Skeletal muscle tissue (tissue), 3 donors: ENCODE measurements at regions not wholly inside any gene's neighbourhood (a gene's known extent, or its start where the extent isn't known, plus 50 kb on each side); places are given as distances from the start of the nearest gene placed in this dataset.

Experiments used
- H3K27ac ChIP-seq: one replicate; pipeline ENCODE4 v1.7.0; 2013; ENCODE audit warnings: mild to moderate bottlenecking, low read depth, low read length, inconsistent platforms
- H3K27me3 ChIP-seq, 3 donors: one replicate each; pipeline ENCODE4 v1.7.0; 2013; ENCODE audit warnings: low read length in 3 of 3; ENCODE audit not compliant: control insufficient read depth in 3 of 3, insufficient read depth in 3 of 3
- H3K36me3 ChIP-seq, 3 donors: one replicate each; pipeline ENCODE4 v1.7.0; 2013; ENCODE audit warnings: low read length in 3 of 3; ENCODE audit not compliant: control insufficient read depth in 3 of 3, insufficient read depth in 3 of 3
- H3K4me1 ChIP-seq, 3 donors: one replicate each; pipeline ENCODE4 v1.7.0; 2013; ENCODE audit warnings: low read length in 3 of 3, mild to moderate bottlenecking in 3 of 3; ENCODE audit not compliant: control insufficient read depth in 3 of 3, insufficient read depth in 3 of 3
- H3K4me3 ChIP-seq, 3 donors: one replicate each; pipeline ENCODE4 v1.7.0; 2013; ENCODE audit warnings: low read length in 3 of 3
- H3K9ac ChIP-seq, 3 donors: one replicate each; pipeline ENCODE4 v1.7.0; 2013; ENCODE audit warnings: low read length in 3 of 3, mild to moderate bottlenecking in 3 of 3, moderate library complexity in 2 of 3, low read depth in 1 of 3
- H3K9me3 ChIP-seq, 3 donors: one replicate each; pipeline ENCODE4 v1.7.0; 2013; ENCODE audit warnings: low read length in 3 of 3; ENCODE audit not compliant: control insufficient read depth in 3 of 3
- donor health status: Osteomylitis.

DNA sequence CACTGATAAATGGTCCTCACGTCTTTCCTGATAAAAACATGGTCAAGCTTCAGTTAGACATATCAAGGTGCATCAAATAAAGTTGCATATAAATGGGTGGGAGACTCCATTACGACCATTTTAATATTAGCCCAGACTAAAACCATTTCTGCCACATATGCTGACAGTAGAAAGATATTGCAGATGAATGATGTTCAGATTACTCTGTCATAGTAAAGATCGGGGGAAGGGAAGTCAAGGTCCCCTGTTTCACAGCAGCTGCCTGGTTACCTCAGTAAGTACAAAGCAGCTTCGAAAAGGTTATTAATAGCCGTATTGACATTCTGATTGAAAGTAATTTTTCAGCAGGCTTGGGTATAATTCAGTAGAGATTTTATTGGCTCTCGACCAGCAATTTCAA is 927.7 kb upstream of the CDH2 start:
- H3K4me1 ChIP-seq, result no peaks in the 10 kb centered on the region
- no peaks in the 10 kb centered on the region for H3K36me3 ChIP-seq
- H3K27ac ChIP-seq, result no peak overlapping the region
- H3K27me3 ChIP-seq, result no peaks in the 10 kb centered on the region
- no peaks in the 10 kb centered on the region for H3K9me3 ChIP-seq
- H3K4me3 ChIP-seq, result no peak overlapping the region
- no peak overlapping the region for H3K9ac ChIP-seq

DNA sequence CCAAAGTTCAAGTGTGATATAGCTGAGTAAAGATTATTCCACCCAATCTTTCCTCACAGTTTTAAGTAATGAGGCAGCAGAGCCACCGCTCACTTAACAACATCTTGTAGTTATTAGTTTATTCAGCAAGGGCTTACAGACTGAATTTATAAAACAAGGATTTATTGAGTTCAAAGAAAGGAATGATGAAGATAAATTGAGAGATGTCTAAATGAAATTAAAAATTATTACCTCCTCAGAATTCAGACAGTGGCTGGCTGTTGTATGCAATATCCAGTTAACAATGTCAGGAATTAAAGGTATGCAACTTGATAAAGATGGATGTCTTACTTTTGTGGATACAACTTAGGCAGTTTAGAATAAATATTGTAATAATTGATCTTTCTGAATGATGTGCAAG is 927.3 kb upstream of the CDH2 start:
- Histone ChIP-seq H3K9me3 (no peaks in the 10 kb centered on the region), H3K9ac (no peak overlapping the region)

DNA sequence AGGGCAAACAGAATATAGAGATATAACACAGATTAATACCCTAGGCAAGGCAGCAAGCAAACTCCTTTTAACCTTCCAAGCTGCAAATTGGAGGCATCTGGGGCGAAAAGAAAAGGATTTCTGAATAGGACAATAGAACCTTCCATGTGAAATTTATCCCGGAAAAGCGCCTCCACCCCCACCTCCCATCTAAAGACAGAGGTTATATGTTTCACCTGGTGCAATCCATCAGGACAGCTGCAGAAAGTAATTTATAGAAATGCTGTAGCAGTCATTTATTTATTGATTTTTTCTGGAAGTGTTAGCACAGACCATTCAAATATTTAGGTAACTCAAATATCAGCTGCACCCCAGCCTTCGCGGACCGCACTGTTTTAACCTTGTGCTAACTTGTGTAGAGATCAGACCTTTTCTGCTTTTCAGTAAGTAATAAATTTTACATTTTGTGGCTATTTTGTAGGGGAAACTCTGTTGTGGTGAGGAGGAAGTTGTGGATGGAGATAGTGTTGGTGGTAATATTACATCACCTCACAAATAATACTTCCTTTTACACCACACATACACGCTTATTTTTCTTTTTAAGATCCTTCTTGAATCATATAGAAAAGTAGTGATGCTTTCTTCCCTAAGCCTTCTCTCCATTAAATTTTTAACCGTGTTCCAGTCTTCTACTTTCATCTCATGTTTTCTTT is 919.3 kb upstream of the CDH2 start:
- Histone ChIP-seq H3K9ac (no peak overlapping the region), H3K36me3 (no peaks in the 10 kb centered on the region)

More for the DNA sequence above, 927.3 kb upstream of the CDH2 start:
- Histone ChIP-seq H3K36me3 (no peaks in the 10 kb centered on the region), H3K27me3 (no peaks in the 10 kb centered on the region), H3K27ac (no peak overlapping the region), H3K4me1 (no peaks in the 10 kb centered on the region), H3K4me3 (no peak overlapping the region)

DNA sequence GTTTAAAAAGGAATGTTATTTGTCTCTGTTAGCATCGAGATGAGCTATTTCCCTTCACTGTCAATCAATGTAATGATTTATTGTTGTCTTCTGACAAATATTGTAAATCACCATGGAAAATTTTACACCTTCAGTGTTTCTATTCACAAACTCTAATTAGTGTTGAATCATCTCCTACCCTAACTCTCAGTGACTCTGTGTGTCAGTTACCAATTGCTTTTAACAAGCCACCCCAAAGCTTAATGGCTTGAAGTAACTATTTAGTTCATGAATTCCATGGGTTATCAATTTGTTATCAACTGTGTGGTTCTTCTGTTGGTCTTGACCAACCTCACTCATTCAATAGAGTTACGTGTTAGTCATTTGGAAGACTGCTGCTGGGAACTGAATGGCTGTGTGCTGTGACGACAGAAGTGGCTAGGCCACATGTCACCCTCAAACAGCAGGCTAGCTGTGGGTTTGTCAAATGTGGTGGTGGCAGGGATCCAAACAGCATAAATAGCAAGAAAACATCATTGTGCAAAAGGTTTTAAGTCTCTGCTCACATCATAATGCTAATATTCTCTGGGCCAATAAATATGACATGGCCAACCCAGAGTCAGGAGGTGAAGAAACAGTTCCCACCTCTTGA is 910.8 kb upstream of the CDH2 start:
- Histone ChIP-seq H3K9me3 (no peaks in the 10 kb centered on the region), H3K9ac (no peak overlapping the region), H3K27me3 (no peaks in the 10 kb centered on the region), H3K27ac (no peak overlapping the region), H3K4me3 (no peak overlapping the region), H3K36me3 (no peaks in the 10 kb centered on the region), H3K4me1 (no peaks in the 10 kb centered on the region)

More for the DNA sequence above, 919.3 kb upstream of the CDH2 start:
- Histone ChIP-seq H3K9me3 (no peaks in the 10 kb centered on the region), H3K27me3 (no peaks in the 10 kb centered on the region), H3K4me1 (no peaks in the 10 kb centered on the region), H3K4me3 (no peak overlapping the region), H3K27ac (no peak overlapping the region)

DNA sequence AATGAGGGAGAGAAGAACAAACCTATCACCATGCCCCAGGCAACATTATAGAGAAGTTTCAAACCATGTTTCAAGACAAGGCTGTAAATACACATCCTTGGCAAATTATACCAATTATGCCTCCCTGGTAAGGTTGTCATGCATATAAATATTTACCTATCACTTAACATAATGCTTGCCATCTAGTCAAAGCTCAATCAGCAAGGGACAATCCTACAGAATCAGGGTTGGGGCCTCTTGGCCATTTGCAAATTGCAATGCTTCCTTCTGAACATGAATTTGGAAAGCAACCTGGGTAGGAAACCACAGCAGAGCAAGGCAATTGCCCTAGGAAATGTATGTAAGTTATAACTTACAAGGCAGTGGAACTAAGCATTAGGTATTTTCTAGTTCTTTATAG is 907.2 kb upstream of the CDH2 start:
- no peaks in the 10 kb centered on the region for H3K4me1 ChIP-seq
- H3K36me3 ChIP-seq, result no peaks in the 10 kb centered on the region
- H3K27ac ChIP-seq, result no peak overlapping the region
- no peaks in the 10 kb centered on the region for H3K9me3 ChIP-seq
- no peak overlapping the region for H3K9ac ChIP-seq
- H3K27me3 ChIP-seq, result no peaks in the 10 kb centered on the region
- no peak overlapping the region for H3K4me3 ChIP-seq

DNA sequence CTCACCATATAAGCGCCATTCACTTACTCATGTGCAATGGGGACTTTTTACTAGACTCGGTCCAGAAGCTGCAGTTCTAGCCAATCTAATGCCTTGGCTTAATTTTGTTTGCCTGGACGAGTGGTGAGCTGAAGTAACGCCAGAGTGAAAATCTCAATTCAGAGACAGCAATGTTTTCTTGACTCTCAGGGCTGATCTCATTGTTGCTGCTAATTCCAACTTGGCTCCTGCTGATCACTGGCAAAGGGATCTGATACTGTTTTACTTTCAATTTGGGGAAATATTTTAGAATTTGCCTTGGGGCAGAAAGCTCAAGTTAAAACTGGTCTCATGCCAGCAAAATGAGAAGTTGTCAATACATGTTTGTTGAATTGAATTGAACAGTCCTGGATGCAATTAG is 906.6 kb upstream of the CDH2 start:
- Histone ChIP-seq H3K9me3 (no peaks in the 10 kb centered on the region), H3K27ac (no peak overlapping the region), H3K4me3 (no peak overlapping the region), H3K27me3 (no peaks in the 10 kb centered on the region), H3K36me3 (no peaks in the 10 kb centered on the region), H3K9ac (no peak overlapping the region), H3K4me1 (no peaks in the 10 kb centered on the region)

DNA sequence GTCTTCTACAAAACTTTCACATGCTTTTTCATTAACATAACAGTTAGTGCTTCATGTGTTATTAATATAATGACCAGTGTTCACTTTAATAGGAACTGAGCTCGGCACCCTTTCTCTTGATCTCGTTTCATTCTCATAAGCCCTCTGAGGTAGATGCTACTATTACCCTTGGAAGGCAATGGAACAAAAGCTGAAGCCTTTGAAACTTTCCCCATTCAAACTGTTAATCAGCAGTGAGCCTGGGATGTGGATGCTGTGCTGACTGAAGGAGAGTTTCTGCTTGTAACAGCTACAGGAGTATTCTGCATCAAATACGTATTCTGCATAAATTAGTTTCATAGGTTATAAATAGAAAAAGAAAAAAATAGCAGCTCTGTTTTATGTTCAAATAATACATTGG is 904.0 kb upstream of the CDH2 start:
- H3K27ac ChIP-seq, result no peak overlapping the region
- H3K36me3 ChIP-seq, result no peaks in the 10 kb centered on the region
- H3K9ac ChIP-seq, result no peak overlapping the region
- H3K9me3 ChIP-seq, result no peaks in the 10 kb centered on the region
- no peak overlapping the region for H3K4me3 ChIP-seq
- no peaks in the 10 kb centered on the region for H3K27me3 ChIP-seq
- no peaks in the 10 kb centered on the region for H3K4me1 ChIP-seq

DNA sequence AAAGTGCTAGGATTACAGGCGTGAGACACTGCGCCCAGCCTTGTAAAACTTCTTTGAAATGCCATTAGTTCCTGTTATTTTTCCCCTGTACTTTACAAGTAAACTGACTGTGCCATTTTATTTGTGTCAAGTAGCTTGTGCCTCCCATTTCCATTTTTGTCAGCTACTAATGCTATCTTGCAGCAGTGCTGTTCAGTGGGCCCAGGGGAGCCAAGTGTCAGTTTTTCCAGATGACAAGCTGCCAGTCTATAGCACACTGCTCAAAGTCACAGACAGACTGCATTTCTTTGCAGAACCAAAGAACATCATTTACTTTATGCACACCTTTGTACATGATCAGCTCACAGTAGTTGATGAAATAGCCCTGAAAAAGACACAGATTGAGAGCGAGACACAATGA is 901.3 kb upstream of the CDH2 start:
- no peak overlapping the region for H3K4me3 ChIP-seq
- H3K27ac ChIP-seq, result no peak overlapping the region
- no peak overlapping the region for H3K9ac ChIP-seq
- H3K27me3 ChIP-seq, result no peaks in the 10 kb centered on the region
- no peaks in the 10 kb centered on the region for H3K4me1 ChIP-seq
- no peaks in the 10 kb centered on the region for H3K9me3 ChIP-seq
- no peaks in the 10 kb centered on the region for H3K36me3 ChIP-seq

DNA sequence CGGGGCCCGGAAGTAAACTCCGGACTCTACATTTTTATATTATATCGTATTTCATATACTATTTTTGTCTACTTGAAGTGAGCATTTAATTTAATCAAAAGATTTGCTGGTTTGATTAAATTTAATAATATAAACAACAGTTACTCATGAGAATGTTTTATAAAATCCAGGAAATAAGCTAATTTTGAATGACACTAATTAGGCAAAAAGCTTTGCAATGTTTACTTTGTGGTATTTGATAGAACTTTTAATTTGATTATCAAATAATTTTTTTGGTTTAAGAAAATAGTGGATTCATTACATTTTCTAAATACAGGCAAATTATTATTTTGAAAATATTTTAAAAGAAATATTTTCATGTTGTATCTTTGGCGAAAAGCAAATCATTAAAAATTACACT is 900.4 kb upstream of the CDH2 start:
- no peak overlapping the region for H3K9ac ChIP-seq
- no peak overlapping the region for H3K4me3 ChIP-seq
- no peak overlapping the region for H3K27ac ChIP-seq
- H3K27me3 ChIP-seq, result no peaks in the 10 kb centered on the region
- no peaks in the 10 kb centered on the region for H3K4me1 ChIP-seq
- no peaks in the 10 kb centered on the region for H3K36me3 ChIP-seq
- H3K9me3 ChIP-seq, result no peaks in the 10 kb centered on the region

DNA sequence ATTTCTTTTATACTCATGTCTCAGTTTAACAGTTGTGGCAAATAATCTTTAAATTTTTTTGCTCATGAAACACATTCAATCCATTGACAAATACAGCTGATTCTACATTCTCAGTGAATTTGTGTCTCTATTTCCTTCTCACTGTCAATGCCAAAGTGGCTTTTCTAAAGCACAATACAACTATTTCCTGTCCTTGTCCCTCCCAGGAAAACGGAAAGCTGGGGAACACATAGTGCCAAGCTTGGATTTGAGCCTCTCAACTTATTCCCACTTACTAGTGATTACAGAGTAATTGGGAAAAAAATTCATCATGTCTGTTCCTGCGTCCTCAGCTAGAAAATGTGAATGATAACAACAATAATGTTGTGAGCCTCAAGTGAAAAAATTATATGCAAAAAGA is 899.7 kb upstream of the CDH2 start:
- no peaks in the 10 kb centered on the region for H3K4me1 ChIP-seq
- no peaks in the 10 kb centered on the region for H3K27me3 ChIP-seq
- H3K4me3 ChIP-seq, result no peak overlapping the region
- no peak overlapping the region for H3K27ac ChIP-seq
- H3K9me3 ChIP-seq, result no peaks in the 10 kb centered on the region
- H3K9ac ChIP-seq, result no peak overlapping the region
- no peaks in the 10 kb centered on the region for H3K36me3 ChIP-seq
